CD4-positive, alpha-beta T cell treated with Interleukin-2 at 100 ng/mL for 4 hours (primary cell): ENCODE measurements at regions not wholly inside any gene's neighbourhood (a gene's known extent, or its start where the extent isn't known, plus 50 kb on each side); places are given as distances from the start of the nearest gene placed in this dataset.

Experiments
- DNase-seq: peaks from one replicate; pipeline ENCODE4 v3.0.0-alpha.2; 2020; ENCODE audit warnings: low spot score

DNA sequence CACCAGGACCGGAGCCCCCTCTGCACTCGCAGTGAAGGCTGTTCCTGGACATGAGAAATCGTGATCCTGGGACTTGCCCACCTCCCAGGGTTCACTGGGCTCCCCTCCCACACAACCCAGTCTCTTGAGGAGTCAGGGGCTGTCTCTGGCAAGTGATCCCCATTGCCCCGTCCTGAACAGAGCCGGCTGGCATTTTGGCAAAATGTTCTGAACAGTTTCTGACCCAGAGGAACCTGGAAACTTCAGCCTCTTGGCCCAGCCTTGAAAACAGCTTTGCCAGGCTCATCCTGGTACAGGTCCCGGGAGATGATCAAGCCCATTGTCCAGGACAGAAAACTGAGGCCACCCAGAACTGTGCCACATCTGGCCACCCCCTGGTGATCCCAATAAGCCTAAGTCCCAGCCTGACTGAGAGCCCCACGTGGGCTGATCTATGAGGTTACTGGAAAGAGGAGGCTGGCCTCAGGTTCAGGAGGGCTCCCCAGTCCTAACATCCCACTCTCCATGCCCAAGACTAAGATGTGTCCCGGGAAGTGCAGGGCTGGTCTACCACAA, 115.7 kb downstream of the OAT start:
- no peak for DNase-seq

DNA sequence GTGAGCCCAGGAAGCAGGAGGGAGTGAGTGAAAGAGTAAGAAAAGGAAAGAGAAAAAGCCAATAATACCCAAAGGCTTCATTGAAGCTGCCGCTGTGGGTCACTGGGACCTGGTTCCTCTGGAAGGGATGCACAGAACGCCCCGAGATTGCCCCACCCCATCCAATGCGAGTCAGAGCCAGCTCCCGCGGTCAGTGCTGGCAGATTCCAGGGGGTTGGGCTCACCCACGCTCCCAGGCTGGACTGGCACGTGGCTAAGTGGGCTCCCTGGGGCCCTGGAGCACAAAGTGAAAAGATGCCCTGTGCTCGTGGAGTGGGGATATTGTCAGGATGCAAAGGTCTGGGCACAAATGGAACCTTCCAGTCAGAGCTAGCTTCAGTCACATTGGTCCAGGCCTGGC, 117.0 kb downstream of the OAT start:
- DNase-seq = no peak

DNA sequence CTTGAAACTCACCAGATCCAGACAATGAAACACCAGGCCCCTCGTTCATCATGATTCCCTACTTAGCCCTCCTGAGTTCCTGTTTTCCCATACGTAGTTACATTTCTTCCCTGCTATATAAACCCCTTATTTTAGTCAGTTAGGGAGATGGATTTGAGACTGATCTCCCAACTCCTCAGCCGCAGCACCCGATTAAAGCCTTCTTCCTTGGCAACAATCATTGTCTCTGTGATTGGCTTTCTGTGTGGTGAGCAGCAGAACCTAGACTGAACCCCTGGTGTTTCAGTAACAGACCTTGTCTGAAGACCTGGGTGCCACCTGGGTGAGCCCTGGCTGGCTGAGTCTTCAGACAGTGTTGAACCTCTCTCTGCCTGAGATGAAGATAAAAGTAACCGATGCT, 118.0 kb downstream of the OAT start:
- no peak for DNase-seq

DNA sequence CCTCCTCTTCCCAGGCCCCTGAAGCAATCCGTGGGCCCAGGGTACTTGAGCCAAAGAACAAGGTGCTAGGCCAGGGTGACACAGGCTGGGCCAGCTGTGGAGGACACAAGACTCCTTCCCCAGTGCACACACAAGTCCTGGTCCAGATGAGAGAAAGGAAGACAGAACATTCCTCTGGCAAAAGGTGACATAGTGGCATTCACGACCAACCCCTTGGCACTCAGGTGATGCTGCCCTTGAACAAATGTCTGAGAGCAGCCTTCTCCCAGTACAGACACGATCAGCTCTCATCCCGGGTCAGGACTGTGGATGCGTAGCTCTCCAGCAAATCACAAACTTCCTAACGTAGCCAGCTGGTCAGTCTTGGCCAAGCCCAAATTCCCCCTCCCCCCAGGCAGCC, 118.5 kb downstream of the OAT start:
- no peak for DNase-seq

DNA sequence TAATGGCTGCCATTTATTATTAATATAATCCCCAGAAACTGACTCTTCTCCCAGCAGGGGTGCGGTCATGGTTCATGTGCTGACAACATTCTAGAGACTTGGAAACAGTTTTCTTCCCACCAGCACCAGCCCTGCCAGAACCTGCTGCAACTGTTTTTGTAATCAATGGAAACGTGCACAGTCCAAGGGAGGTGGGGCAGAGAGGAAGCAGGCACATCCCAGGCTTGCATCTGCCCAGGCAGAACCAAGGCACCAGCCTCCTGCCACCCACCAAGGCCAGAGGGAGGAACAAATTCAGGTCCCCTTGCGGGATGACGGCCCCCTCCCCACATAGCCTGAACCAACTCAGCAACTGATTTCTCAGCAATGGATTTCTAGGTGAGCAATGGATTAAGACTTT, 119.0 kb downstream of the OAT start:
- no peak for DNase-seq

DNA sequence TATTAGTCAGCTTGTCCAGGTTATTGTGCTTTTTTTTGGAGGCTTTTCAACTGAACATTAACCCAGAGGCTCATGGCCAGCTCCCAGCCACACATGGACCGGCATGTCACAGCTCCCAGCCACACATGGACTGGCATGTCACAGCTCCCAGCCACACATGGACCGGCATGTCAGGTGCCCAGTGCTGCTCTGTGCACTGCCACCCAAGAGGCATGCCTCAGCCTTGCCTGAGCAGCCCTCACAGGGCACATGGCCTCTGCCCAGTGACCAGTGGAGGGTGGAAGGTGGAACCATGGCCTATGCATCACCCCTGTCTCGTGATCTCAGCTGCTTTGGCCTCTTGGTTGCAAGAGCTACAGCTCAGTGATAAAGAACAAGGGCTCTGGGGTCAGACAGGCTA, 119.8 kb downstream of the OAT start:
- no peak for DNase-seq

DNA sequence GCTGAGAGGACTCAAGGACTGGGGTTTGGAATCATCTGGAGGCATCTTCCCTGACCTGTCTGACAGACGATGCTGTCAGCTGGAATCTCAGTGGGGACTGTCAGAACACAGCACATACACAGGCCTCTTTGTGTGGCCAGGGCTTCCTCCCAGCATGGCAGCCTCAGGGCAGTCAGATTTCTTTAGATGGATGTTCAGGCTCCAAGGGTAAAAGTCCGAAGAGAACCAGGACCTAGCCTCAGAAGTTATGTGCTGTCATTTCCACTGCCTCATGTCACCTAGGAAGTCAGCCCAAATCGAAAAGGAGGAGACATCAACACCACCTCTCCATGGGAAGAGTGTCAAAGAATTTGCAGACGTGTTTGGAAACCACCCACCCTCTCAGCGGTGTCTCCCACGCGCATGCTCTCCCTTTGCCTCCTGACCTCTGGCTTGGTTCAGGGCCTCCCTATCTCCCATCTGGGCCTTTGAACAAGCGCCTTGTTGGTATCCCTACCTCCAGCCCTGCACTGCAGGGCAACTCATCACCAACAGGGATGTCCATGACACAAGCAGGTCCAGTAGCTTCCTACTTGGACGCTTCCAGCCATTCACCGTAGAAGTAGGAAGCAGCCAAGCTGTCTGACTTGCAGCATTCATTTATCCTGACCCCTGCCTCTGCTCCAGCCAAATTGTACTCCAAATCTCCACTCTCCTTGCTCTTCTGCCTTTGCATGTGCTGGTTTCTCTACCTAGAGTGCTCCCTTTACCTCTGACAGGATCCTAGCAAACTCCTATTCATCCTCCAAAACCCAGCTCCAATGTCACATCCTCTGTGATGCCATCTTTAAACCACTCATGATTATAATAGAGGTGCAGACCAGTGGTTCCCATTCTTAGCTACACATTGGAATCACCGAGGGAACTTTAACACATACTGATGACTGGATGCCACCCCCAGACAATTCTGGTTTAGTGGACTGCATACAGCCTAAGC, 121.6 kb downstream of the OAT start:
- no peak for DNase-seq

DNA sequence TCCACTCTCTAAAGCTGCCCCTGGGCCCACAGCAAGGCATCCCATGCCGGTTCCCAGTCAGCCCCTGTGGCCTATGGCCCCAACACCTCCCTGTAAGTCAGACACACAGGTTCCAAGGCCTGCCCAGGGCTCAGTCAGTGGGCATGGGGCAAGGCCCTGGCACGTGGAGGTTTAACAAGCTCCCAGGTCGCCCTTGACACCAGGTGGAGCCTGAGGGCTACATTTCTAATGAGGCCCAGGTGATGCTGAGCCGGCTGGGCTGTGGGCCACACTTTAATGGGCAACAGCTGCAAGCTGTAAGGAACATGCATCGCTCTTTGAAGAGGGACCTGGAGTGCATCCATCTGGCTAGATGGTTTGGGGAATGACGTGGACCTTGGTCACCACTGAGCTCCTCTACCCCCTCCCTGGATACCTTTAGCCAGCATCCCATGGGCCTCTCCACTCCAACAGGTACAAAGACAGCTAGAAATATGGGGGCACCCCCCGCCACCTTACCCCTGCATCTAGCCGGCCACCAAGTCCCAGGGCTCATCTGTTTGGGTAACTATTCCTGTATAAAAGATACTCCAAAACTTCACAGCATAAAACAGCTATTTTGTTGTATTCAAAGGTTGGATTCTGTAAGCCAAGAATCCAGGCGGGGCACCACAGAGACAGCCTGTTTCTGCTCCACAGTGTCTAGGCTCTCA, 122.5 kb downstream of the OAT start:
- DNase-seq = no peak

DNA sequence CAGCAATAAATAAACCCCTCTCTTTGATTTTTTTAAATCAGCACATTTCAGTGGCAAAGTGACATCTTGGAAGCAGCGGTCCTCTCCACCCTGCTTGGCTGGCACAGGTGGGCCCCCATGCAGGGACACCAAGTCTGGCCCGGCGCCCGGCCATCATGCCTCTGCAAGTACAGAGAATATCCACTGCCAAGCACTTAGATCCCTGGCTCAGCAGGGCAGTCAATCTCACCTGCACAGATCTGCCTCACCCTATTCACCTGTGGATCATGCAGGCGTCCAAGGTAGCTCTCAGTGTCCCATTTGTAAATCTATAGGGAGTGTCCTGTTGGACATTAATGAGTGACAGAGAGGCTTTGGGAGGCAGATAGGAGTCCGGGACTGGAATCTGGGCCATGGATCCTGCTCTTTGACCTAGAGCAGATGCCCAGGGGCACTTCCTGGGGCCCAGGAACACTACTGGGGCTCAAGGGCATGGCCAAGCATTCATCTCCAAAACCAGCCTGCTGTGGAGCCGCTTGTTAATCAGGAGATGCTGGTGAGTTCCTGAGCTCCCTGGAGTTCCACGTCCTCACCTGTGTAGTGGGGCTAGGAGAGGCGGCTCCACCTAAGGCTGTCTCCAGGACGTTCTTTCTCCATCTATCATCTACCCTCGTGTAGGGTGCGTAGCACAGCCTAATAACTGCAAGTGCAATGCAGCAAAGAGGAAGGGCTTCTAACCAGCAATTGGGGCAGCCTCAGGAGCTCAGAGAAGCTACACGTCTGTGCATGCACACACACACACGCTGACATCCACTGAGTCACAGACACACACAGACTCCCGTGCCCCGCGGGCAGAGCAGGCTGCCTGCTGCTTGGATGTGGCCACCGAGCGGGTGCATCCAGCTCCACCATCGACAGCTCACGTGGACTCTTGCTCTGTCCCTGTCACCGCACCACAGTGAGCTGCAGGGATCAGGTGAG, 123.6 kb downstream of the OAT start:
- DNase-seq = no peak

DNA sequence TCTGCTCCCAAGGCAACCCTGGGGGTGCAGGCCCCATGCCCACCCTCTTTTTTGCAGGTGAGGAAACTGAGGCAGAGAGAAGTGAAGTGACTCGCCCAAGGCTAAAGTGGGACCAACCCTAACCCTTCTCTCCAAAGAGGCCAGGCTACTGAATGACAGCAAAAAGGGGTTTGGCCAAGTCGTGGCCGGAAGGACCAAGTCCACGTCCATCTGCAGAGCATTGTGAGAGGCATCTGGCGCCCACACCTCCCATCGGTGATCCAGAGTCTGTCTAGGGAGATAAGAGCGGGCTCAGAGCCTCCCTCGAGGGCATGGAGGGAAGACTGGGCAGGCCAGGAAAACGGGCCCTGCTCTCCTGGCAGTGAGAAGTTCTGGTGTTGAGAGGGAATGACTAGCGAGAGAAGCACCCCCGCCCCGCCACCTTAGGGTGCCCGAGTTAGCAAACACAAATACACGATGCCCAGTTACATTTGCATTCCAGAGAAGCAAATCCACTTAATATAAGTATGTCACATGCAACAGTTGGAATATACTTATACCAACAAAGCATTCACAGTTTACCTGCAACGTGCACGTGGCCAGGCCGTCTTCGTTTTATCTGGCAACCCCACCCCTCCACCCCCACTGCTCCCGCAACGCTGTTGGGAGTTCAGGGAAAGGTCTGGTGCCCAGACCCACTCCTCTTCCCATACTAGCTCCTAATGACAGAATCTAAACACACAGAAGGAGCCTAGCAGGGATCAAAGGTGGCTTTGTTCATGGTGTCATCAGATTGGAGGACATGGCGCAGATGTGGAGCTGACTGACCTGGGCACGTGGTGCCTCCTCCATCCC, 124.9 kb downstream of the OAT start:
- no peak for DNase-seq

DNA sequence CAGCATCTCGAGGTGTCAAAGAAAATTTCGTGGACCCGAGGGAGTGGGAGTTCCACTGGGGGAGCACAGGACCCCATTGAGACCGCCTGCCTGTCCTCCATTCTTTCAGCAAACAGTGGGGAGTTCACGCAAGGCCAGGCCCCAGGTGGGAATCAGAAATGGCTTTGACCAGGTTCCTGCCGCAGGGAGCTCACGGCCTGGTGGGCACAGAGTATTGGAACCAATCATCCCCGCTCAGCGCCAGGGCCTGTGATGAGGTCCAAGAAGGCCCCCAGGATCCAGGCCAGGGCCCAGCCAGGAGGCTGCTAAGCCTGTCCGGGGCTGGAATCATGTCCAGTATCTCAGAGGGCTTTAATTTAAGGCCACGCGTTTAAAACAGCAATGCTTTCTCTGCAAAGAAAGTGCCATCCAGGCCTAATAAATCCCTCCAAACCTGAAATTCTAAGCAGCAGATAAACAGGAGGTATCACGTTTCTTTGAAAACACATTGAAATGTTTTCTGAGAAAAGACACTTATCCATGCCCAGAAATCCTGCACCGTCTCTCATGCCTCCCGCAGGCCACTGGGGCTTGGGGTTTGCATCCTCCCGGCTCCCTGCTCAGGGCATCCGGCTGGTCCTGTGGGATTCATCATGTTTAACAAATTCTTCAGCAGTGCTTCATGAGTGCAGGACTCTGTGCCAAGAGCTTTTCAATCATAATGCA, 125.7 kb downstream of the OAT start:
- no peak for DNase-seq

DNA sequence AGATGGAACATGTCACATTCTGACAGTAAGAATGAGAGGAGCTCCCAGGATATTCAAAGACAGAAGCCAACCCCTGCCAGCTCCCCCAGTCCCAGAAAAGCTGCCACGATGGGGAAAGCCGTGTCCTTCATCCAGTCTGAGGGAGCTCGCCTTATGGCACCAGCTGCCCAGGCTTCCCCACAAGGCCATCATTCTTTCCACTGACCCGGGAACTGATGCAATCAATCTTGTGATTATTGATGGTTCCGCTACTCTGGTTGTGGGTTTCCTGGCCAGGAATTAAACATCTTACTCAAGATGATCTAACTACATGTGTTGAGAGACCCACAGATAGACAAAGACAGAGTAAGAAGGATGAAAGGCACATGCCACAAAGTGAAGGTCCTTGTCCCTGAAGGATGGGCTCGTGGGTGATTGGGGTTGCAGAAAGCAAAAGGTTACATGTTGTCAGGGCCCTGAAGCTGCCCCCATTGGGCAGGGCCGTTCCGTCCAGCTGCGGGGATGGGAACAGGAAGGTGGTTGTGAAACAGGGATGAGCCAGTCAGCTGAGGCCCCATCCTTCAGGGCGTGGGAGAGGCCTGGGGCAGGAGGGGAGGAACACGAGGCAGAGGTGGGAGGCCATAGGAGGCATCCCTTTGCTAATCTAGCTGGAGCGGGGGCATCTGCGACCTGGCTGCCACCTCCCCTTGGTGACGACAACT, 127.6 kb downstream of the OAT start:
- DNase-seq = no peak

DNA sequence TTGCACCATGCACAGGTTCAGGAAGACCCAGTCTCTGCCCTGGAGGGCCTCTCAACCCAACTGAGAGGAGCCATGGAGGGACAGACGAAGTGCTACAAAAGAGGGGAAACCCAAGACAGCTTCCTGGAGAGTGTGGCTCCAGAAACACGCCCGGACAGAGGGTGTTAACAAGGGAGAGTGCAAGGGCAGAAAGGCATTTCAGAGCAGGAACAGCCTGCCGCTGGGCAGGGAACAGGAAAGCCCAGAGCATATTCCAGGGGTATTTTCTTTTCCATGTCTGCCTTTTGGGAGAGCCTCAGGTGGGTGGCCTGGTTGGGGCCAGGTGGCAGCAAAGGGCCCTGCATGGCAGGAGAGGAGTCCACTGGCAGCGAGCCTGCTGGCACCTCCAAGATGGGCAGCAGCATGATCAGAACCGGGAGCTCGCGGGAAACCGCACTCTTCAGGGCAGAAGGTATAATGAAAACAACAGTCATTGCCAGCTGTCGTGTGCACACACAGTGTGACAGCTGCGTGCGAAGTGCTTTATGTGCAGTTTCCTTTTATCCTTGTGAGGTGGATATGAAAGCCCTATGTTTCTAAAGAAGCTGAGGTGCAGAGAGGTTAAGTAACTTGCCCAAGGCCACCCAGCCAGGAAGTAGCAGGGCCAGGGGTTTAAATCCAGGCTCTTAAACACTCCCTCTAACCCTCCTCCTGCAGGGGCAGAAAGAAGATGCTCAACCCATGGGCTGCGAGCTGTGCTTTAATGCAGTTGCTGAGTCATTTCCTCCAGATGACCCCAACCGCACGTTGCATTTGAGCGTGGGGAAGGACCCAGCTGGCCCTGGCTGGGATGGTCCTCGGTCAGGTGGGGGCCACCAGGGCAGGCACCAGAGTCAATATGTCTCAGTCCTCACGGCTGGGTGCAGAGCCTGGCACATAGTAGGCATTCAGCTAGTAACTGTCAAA, 128.6 kb downstream of the OAT start:
- DNase-seq = no peak

DNA sequence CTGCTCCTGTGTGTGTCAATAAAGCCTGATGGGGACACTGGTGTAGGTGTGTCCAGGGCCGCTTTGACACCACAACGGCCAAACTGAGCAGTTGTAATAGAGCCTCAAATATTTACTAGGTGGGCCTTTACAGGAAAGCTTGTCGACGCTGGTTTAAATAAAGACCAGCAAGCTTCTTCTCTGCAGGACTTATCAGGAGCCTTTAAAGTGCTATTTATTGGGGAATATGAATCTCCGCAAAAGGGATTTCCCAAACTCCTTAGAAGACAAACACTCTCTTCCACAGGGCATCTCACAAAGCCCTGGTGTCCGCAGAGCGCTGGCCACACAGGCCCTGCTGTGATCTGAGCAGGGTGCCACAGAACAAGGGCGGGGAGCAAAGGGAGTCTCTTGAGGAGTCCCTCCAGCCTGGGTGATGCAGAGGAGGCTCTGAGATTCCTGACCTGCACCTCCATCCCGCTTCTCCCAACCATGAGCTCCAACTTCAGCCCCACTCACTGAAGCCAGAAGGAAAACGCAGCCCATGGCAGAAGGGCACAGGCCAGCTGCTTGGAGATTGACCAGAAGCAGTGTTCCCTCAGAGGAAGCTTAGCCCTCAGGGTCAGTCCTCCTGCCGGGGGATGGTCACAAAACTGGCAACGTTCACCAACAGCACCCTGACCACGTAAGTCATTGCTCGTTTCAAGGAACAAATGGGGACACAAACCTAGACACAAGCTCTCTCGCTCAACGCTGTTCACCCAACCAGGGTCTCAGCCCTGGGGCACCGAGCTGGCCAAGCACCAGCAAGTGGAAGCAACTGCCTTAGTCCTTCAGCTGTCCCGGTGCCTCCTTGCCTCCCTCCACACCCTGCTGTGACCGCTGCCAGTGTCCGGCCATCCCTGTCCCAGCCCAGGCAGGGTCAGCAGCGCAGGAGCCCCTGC, 129.5 kb downstream of the OAT start:
- DNase-seq = no peak

DNA sequence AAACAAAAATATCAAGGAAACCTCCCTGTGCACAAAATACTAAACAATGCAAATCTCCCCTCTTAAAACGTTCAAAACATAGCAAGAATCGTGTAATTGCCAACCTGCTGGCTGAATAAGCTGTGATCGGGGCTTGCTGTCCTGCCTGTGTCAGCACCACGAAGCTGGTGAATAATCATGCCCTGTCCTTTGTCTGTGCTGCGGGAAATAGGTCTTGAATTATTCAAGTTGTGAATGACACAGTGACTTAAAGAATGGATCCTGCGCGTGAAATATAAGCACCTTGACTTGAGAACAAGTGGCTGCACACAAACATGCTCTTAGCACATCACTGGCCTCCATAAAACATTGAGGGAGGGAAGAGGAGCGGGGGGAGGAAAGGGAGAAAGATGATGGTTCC, 130.2 kb downstream of the OAT start:
- DNase-seq = no peak

DNA sequence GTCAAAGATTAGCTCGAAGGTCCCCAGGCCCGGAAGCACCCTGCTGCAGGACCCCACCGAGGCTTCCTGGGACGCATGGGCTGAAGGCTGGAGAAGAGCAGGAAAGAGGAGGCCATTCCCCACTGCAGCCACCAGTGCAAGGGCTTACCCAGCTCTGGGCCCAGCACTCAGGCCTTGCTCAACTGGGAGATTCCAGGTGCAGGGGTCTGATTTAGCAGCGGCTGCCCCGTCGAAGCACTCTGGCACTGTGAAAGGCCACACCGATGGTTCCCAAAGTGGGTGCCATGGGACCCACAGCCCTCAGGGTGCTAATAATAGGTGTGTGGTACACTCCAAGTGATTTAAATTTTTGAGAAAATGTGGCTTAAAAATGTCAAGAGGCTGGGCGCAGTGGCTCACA, 130.9 kb downstream of the OAT start:
- DNase-seq = no peak

DNA sequence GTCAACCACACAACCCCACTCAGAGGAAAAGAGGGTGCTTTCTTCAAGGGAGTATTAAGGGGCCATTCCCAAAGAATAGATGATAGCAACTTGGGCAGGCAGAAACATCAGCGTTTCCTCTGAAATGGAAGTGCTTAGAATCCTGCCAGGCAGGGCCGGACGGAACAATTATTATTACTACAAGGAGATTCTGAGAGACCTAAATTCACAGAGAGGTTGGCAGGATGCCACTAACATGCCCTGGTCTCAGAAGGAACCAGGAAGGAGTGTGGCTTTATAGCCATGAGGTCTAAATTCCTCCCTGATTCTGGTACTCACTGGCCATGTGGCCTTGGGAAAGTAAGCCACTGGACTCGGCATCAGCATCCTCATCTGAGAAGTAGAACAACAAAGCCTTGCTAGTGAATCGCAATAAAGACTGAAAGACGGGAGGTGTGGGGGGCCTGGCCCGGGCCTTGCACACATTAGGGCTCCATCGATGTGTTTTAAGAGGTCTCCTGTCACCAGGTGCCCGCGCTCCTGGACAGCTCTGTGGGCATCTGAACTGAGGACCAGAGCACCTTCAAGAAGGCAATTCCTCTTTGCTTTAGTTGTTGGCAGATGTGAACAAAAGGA, 131.5 kb downstream of the OAT start:
- no peak for DNase-seq
